Heart right ventricle (tissue), 16 donors: ENCODE measurements at regions not wholly inside any gene's neighbourhood (a gene's known extent, or its start where the extent isn't known, plus 50 kb on each side); places are given as distances from the start of the nearest gene placed in this dataset.

Experiments used
- ATAC-seq, 8 donors: fragments of 200-7000 bp; cut with Tn5 transposase; one replicate each; pipeline ENCODE4 v1.9.1; 2020; ENCODE audit warnings: mild to moderate bottlenecking in 8 of 8, moderate library complexity in 8 of 8, moderate number of reproducible peaks in 1 of 8
- DNase-seq, 2 donors: peaks; one replicate each; pipeline ENCODE4 v3.0.0-alpha.2; 2020
- H3K27ac ChIP-seq, 10 donors: fragments of 200-600 bp; sonication (generic) in 2 of 10; one replicate each; pipeline versions ENCODE4 v1.5.0 to v1.8.0; 2020 to 2022; ENCODE audit warnings: mild to moderate bottlenecking in 3 of 10
- H3K27me3 ChIP-seq, 7 donors: fragments of 200-600 bp; one replicate each; pipeline ENCODE4 v1.8.0; 2021 to 2022; ENCODE audit warnings: mild to moderate bottlenecking in 2 of 7
- H3K36me3 ChIP-seq, 9 donors: fragments of 200-600 bp; sonication (generic) in 1 of 9; one replicate each; pipeline versions ENCODE4 v1.5.0 to v1.8.0; 2020 to 2022; ENCODE audit warnings: mild to moderate bottlenecking in 2 of 9
- H3K4me1 ChIP-seq, 9 donors: fragments of 200-600 bp; sonication (generic) in 1 of 9; one replicate each; pipeline versions ENCODE4 v1.5.0 to v1.8.0; 2020 to 2022; ENCODE audit warnings: mild to moderate bottlenecking in 4 of 9
- H3K4me3 ChIP-seq, 10 donors: fragments of 200-600 bp; sonication (generic) in 2 of 10; one replicate each; pipeline versions ENCODE4 v1.5.0 to v1.8.0; 2020 to 2022; ENCODE audit warnings: mild to moderate bottlenecking in 7 of 10, moderate library complexity in 2 of 10
- H3K9me3 ChIP-seq, 11 donors: fragments of 200-600 bp in 10 of 11; sonication (generic) in 2 of 11; one replicate each; pipeline versions ENCODE4 v1.5.0 to v1.8.0; 2013 to 2022; ENCODE audit warnings: mild to moderate bottlenecking in 2 of 11, control low read depth in 1 of 11, moderate library complexity in 1 of 11
- WGBS, 2 donors: extraction: QIAGEN DNeasy Blood & Tissue Kit; methylation state at CpG; one replicate each; pipeline ENCODE4 v1.1.7; 2013; ENCODE audit warnings: inconsistent platforms in 1 of 2; 5-methylcytosine and 5-hydroxymethylcytosine counted together
- intact Hi-C, 10 donors: fragments of 100-400 bp; cut with DNase I; formaldehyde crosslinking; loops; one replicate each; pipeline versions ENCODE4 v1.11.1 to v1.14.2; 2022
- TF ChIP-seq, protein P1 (sequence below), 9 donors: fragments of 200-600 bp; sonication (generic) in 2 of 9; IDR thresholded peaks; one replicate each; pipeline versions ENCODE4 v1.5.0 to v1.8.0; 2021 to 2022; ENCODE audit warnings: antibody characterized with exemption in 9 of 9, mild to moderate bottlenecking in 5 of 9, moderate library complexity in 1 of 9
- donor health status: Arrhythmogenic right ventricular cardiomyopathy.
- donor health status: ischemic (EF 13 %, LVEDD 7.1; RV severe dilation, severe dysfunction).
- donor health status: healthy with polysubstance abuse.
- donor health status: DM: no; HTN: yes; CAD: no.
- donor health status: DM: no; HTN: no; CAD: no.
- donor health status: ischemic (EF 25% LVEDD 6.9; RV normal size, moderate dysfunction).
- donor health status: ischemic (EF 25% LVEDD 5.7; RV mildly dilated, moderate dysfunction).
- donor health status: healthy.
- donor health status: DM: yes; HTN: yes; CAD: no.
- donor health status: Ischemic cardiomyopathy.
- donor health status: ischemic (EF 35%, LVEDD 5.7; RV mildly dilated, moderate dysfunction).
- donor health status: nonischemic (EF 11% LVEDD 7.7; RV severe dilation, severe dysfunction).
- donor health status: DM: yes; HTN: yes; CAD: no.
- donor health status: PGD.
- donor health status: ischemic (EF 29% LVEDD 5.4; RV normal size, mild dysfunction).
- donor health status: nonischemic (EF 23%, LVEDD 6.1; RV moderate dilation, normal function).

DNA sequence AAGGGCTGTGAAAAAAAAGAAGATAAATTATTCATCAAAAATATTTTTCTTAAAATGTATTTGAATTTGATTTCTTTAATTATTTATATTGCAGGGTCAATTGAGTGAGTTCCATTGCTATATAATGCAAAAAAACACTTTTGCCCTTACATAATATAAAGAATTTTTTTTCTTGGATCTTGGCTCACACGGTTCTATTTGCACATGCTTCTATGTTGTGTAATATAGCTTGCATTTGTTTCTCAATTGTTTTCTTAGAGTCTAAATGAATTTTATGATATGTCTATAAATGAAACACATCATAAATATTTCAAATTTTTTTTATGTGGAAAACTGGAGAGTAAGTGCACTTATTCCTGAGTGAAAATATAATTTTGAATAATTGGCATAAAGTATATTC is 694.2 kb downstream of the SLC6A15 start:
- no peaks in the 10 kb centered on the region for H3K36me3 ChIP-seq
- 83 to 86% methylated on average over 1 of the region's 1 CpG for WGBS, 2 donors
- H3K4me3 ChIP-seq, result no peak overlapping the region
- no peak overlapping the region for H3K27ac ChIP-seq
- TF ChIP-seq, protein P1, sequence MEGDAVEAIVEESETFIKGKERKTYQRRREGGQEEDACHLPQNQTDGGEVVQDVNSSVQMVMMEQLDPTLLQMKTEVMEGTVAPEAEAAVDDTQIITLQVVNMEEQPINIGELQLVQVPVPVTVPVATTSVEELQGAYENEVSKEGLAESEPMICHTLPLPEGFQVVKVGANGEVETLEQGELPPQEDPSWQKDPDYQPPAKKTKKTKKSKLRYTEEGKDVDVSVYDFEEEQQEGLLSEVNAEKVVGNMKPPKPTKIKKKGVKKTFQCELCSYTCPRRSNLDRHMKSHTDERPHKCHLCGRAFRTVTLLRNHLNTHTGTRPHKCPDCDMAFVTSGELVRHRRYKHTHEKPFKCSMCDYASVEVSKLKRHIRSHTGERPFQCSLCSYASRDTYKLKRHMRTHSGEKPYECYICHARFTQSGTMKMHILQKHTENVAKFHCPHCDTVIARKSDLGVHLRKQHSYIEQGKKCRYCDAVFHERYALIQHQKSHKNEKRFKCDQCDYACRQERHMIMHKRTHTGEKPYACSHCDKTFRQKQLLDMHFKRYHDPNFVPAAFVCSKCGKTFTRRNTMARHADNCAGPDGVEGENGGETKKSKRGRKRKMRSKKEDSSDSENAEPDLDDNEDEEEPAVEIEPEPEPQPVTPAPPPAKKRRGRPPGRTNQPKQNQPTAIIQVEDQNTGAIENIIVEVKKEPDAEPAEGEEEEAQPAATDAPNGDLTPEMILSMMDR (IDR thresholded peaks at IDR 0.05), result no peak
- DNase-seq (no peak), ATAC-seq (no peak)
- no peaks in the 10 kb centered on the region for H3K27me3 ChIP-seq
- intact Hi-C loops, result no loop called here
- H3K4me1 ChIP-seq, result no peaks in the 10 kb centered on the region
- H3K9me3 ChIP-seq, result peaks cover 0 to 6% (median 0%) of the 10 kb centered on the region in 11 donors

DNA sequence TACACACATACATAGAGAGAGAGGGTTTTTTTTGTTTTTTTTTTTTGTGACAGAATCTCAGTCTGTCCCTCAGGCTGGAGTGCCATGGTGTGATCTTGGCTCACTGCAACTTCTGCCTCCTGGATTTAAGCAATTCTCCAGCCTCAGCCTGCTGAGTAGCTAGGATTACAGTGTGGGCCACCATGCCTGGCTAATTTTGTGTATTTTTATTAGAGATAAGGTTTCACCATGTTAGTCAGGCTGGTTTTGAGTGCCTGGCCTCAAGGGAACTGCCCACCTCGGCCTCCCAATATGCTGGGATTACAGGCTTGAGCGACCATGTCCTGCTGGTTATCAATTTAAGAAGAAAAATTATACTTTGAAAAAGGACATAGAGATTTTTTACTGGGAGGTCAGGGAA is 710.6 kb downstream of the SLC6A15 start:
- Histone ChIP-seq H3K4me1 (no peaks in the 10 kb centered on the region), H3K9me3 (peaks cover 0 to 15% (median 0%) of the 10 kb centered on the region in 11 donors), H3K27me3 (no peaks in the 10 kb centered on the region), H3K27ac (no peak overlapping the region), H3K4me3 (no peak overlapping the region), H3K36me3 (no peaks in the 10 kb centered on the region)
- TF ChIP-seq, protein P1 (IDR thresholded peaks at IDR 0.05), result no peak
- intact Hi-C loops, result no loop called here
- ATAC-seq (no peak), DNase-seq (no peak)
- WGBS, 2 donors, result 50 to 63% methylated on average over 2 of the region's 2 CpGs

DNA sequence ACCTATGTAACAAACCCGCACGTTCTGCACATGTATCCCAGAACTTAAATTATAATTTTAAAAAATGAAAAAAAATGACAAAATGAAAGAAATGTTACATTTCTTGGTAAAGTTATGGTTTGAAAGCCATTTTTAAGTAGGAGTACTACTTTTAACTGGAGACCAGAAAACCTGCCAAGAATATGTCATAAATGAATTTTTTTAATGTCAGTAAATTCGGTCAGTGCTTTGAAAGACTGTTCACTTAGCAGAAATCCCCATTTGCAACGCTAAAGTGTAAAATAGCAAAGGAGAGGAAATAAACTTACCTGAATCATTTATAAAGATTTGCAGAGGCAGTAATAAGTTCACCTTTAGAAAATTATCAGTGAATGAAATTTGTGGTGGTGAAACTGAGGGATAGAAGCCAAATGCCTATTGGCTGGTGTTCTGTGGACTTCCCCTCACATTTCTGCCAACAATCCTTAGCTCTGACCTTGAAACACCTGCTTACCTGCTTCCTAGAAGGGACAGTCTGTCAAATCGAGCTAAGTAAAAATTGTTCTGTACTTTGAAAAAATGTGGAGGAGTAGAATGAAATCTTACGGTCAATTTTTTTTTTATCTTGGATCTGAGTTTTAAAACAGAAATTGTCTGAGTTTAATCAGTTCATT is 714.2 kb downstream of the SLC6A15 start:
- intact Hi-C loops, result no loop called here
- DNase-seq, result no peak
- WGBS, 2 donors, result 72 to 77% methylated on average over 6 of the region's 6 CpGs
- no peaks in the 10 kb centered on the region for H3K4me1 ChIP-seq
- H3K4me3 ChIP-seq, result no peak overlapping the region
- ATAC-seq, result no peak
- TF ChIP-seq, protein P1 (IDR thresholded peaks at IDR 0.05), result no peak
- H3K27ac ChIP-seq, result no peak overlapping the region
- no peaks in the 10 kb centered on the region for H3K27me3 ChIP-seq
- peaks cover 0 to 35% (median 6%) of the 10 kb centered on the region in 11 donors for H3K9me3 ChIP-seq
- no peaks in the 10 kb centered on the region for H3K36me3 ChIP-seq

DNA sequence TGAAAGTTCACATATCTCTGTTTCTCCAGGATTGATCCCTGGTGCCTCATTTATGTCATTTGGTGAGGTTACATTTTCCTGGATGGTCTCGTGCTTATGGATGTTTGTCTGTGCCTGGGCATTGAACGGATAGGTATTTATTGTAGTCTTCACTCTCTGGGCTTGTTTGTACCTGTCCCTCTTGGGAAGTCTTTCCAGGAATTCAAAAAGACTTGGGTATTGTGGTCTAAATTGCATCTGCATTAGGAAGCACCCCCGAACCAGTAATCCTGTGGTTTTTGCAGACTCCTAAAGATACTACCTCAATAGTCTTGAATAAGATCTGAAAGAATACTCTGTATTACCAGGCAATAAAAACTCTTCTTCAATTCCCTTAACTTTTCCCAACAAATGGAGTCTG is 720.8 kb downstream of the SLC6A15 start:
- Histone ChIP-seq H3K4me1 (no peaks in the 10 kb centered on the region), H3K36me3 (no peaks in the 10 kb centered on the region), H3K27ac (no peak overlapping the region), H3K27me3 (no peaks in the 10 kb centered on the region), H3K9me3 (peaks cover 0 to 50% (median 10%) of the 10 kb centered on the region in 11 donors), H3K4me3 (no peak overlapping the region)
- DNase-seq (no peak), ATAC-seq (no peak)
- intact Hi-C loops, result no loop called here
- WGBS, 2 donors, result 55 to 72% methylated on average over 3 of the region's 3 CpGs
- TF ChIP-seq, protein P1 (IDR thresholded peaks at IDR 0.05), result no peak
